NB4 (cell line): ENCODE measurements at regions not wholly inside any gene's neighbourhood (a gene's known extent, or its start where the extent isn't known, plus 50 kb on each side); places are given as distances from the start of the nearest gene placed in this dataset.

Experiments used
- DNase-seq: peaks from one replicate; pipeline ENCODE4 v3.0.0; 2010; ENCODE audit warnings: low read depth
- H3K4me3 ChIP-seq: one replicate; pipeline ENCODE4 v1.5.1; 2011; ENCODE audit warnings: mild to moderate bottlenecking, low read depth, low read length, moderate library complexity
- MYC ChIP-seq: IDR thresholded peaks from 2 replicates; pipeline ENCODE4 v1.6.1; 2011; ENCODE audit warnings: low read depth, low read length
- POLR2A ChIP-seq: IDR thresholded peaks from 2 replicates; pipeline ENCODE4 v1.6.1; 2011; ENCODE audit warnings: mild to moderate bottlenecking; ENCODE audit not compliant: insufficient read length; ENCODE audit errors: extremely low read depth
- TF ChIP-seq, protein P1 (sequence below): IDR thresholded peaks from one replicate; pipeline ENCODE4 v1.5.1; 2012; ENCODE audit warnings: low read depth, low read length
- TF ChIP-seq, protein P2 (sequence below): IDR thresholded peaks from 2 replicates; pipeline ENCODE4 v1.6.1; 2011; ENCODE audit warnings: low read depth, low read length

DNA sequence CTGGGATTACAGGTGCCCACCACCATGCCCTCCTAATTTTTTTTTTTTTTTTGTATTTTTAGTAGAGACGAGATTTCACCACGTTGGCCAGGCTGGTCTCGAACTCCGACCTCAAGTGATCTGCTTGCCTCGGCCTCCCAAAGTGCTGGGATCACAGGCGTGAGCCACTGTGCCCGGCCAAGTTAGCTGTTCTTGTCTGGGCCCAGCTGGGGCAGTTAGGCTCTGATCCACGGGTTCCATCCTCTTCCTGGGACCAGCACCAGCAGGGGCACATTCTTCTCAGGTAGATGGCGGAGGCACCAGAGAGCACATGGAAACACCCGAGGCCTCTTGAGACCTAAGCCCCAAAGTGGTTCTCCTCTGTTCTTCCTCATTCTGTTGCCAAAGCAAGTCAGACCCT is 281.6 kb downstream of the PBX3 start:
- DNase-seq = peak; percentile 11
- H3K4me3 ChIP-seq = no peak overlapping the region

DNA sequence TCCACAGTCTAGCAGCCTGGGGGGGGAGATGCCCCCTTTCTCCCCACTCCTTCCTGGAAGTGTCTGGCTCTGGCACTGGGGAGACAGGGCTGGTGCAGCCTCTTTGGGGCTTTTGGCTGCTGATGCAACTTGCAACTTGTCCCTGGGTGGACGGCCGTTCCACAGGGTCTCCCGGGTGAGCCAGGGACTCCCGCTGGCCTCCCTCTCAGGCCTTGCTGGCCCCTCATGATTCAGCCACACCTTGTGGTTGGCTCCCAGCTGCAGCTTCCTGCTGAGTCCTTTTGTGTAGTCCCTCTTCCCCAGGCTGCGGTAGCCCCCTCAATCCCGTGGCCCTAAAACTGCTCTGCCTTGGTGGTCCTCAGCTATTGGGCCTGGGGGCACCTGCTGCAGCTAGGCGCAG is 283.5 kb downstream of the PBX3 start:
- no peak for DNase-seq
- TF ChIP-seq MYC = no peak
- TF ChIP-seq, protein P1, sequence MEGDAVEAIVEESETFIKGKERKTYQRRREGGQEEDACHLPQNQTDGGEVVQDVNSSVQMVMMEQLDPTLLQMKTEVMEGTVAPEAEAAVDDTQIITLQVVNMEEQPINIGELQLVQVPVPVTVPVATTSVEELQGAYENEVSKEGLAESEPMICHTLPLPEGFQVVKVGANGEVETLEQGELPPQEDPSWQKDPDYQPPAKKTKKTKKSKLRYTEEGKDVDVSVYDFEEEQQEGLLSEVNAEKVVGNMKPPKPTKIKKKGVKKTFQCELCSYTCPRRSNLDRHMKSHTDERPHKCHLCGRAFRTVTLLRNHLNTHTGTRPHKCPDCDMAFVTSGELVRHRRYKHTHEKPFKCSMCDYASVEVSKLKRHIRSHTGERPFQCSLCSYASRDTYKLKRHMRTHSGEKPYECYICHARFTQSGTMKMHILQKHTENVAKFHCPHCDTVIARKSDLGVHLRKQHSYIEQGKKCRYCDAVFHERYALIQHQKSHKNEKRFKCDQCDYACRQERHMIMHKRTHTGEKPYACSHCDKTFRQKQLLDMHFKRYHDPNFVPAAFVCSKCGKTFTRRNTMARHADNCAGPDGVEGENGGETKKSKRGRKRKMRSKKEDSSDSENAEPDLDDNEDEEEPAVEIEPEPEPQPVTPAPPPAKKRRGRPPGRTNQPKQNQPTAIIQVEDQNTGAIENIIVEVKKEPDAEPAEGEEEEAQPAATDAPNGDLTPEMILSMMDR = no peak
- TF ChIP-seq, protein P2, sequence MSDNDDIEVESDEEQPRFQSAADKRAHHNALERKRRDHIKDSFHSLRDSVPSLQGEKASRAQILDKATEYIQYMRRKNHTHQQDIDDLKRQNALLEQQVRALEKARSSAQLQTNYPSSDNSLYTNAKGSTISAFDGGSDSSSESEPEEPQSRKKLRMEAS = no peak
- no peak for TF ChIP-seq POLR2A
- no peak overlapping the region for H3K4me3 ChIP-seq

More for the DNA sequence above, 281.6 kb downstream of the PBX3 start:
- TF ChIP-seq, protein P1 = no peak
- TF ChIP-seq, protein P2 = no peak
- TF ChIP-seq MYC (no peak), POLR2A (no peak)

DNA sequence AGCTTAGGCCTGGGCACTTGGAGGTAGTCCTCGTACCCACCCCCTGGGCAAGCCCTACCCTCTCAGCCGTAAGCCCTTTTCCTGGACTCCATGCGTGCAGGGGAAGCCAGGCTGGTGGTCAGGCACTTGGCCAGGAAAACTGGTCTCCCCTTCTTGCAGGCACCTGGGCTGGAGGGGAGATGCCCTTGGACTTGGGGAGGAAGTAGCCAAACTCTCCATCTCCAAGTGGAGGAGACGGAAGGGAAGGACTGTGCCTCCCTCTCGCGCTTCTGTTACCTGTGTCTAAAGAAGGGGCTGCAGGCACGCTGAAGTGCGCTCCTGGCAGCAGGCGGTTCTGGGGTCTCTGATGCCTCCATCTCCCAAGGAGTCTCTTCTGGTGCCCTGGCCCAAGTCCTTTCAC is 283.9 kb downstream of the PBX3 start:
- TF ChIP-seq, protein P1 = no peak
- TF ChIP-seq POLR2A (no peak), MYC (no peak)
- TF ChIP-seq, protein P2 = no peak
- H3K4me3 ChIP-seq = no peak overlapping the region
- no peak for DNase-seq

DNA sequence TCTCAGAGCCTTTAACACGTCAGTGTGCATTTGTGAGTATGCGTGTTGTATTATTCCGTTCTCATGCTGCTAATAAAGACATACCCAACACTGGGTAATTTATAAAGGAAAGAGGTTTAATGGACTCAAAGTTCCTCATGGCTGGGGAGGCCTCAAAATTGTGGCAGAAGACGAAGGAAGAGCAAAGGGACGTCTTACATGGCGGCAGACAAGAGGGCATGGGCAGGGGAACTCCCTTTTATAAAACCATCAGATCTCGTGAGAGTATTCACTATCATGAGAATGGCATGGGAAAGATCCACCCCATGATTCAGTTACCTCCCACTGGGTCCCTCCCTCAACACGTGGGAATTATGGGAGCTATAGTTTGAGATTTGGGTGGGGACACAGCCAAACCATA is 285.0 kb downstream of the PBX3 start:
- H3K4me3 ChIP-seq = no peak overlapping the region
- TF ChIP-seq POLR2A = no peak
- no peak for TF ChIP-seq MYC
- TF ChIP-seq, protein P2 = no peak
- TF ChIP-seq, protein P1 = no peak
- no peak for DNase-seq

DNA sequence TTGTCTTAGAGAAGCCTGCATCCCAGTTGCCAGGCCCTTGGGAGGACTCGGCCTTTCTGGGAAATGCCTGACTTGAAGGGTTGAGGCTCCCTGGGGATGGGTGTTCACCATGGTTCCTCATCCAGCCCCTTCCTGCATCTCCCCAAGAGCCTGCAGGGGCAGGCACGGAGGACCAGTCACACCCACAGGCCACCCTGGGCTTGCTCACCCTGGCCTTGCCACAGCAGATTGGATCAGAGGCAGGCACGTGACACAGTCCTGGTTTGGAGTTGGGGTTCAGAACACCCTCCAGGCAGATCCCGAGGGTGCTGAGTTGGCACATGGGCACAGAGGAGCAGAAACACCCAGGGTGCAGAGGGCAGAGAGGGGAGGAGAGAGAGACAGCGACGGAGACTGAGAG is 286.1 kb downstream of the PBX3 start:
- no peak for DNase-seq
- TF ChIP-seq, protein P2 = no peak
- TF ChIP-seq POLR2A (no peak), MYC (no peak)
- TF ChIP-seq, protein P1 = no peak

DNA sequence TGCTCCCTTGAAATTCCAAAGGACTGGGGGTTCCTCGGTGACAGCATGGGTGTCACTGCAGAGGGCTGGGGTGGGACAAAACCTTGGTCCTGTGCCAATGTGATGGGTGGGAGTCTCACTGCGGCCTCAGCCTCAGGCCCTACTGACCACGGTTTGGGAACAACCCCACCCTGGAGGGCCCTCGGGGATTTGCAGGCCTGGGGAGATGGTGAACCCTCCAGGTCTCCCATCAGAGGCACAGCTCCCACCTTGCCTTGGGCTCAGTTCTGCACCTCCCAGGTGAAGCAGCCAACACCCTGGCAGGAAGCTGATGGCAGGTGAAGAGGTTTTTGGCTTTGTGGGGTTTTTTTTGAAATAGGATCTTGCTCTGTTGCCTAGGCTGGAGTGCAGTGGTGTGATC is 286.8 kb downstream of the PBX3 start:
- no peak for DNase-seq
- no peak for TF ChIP-seq POLR2A
- no peak for TF ChIP-seq MYC
- TF ChIP-seq, protein P1 = no peak
- TF ChIP-seq, protein P2 = no peak
- no peak overlapping the region for H3K4me3 ChIP-seq

More for the DNA sequence above, 286.1 kb downstream of the PBX3 start:
- no peak overlapping the region for H3K4me3 ChIP-seq
